ENCODE measurements at regions not wholly inside any gene's neighbourhood (a gene's known extent, or its start where the extent isn't known, plus 50 kb on each side); places are given as distances from the start of the nearest gene placed in this dataset.

DNA sequence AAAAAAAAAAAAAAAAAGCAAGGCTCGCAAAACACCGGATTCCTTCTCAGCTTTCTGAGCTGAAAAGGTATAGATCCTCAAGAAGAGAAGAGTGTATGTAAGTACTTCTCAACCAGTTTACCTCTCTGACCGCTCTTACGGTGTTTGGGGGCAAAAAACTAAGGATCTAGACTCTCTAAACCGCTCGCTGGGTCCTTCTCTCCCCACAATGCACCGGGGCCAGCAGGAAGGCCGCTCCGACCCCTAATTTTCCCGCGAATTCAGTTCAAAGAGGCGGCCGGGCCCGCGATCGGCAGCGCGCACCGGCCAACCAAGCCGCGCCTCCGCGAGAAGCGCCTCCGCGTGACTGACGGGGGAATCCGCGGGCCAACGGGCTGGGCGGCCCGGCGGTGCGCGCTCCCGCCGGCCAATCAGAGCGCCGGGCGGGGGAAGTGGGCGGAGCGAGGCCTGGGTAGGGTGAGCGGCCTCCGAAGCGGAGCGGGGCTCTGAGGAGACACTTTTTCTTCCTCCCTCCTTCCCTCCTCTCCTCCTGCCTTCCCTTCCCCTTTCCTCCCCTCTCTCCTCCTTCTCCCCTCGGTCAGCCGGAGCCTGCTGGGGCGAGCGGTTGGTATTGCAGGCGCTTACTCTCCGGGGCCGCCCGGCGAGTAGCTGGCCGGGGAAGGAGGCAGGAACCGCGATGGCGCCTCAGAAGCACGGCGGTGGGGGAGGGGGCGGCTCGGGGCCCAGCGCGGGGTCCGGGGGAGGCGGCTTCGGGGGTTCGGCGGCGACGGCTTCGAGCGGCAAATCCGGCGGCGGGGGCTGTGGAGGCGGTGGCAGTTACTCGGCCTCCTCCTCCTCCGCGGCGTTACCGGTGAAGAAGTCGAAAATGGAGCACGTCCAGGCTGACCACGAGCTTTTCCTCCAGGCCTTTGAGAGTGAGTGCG lies 93.0 kb downstream of the CRLF3 start (continued):
- TF ChIP-seq ZNF710 (CRISPR knock-in tag; IDR thresholded peaks at IDR 0.05; ENCODE audit: borderline replicate concordance): 0 out of 2 replicates have a peak, but pooled peaks have one; percentile 33
- 0 out of 2 replicates have a peak, but pooled peaks have one; percentile 42 for TF ChIP-seq ZNF430 (CRISPR knock-in tag; IDR thresholded peaks at IDR 0.05)
- 0 out of 2 replicates have a peak, but pooled peaks have one; percentile 48 for TF ChIP-seq CBX5 (CRISPR knock-in tag; IDR thresholded peaks at IDR 0.05; ENCODE audit: borderline replicate concordance)
- TF ChIP-seq YY1 (IDR thresholded peaks at IDR 0.05; ENCODE audit: insufficient read depth, insufficient replicate concordance, low read depth, low read length): peak; percentile 57
- TF ChIP-seq, protein P1, sequence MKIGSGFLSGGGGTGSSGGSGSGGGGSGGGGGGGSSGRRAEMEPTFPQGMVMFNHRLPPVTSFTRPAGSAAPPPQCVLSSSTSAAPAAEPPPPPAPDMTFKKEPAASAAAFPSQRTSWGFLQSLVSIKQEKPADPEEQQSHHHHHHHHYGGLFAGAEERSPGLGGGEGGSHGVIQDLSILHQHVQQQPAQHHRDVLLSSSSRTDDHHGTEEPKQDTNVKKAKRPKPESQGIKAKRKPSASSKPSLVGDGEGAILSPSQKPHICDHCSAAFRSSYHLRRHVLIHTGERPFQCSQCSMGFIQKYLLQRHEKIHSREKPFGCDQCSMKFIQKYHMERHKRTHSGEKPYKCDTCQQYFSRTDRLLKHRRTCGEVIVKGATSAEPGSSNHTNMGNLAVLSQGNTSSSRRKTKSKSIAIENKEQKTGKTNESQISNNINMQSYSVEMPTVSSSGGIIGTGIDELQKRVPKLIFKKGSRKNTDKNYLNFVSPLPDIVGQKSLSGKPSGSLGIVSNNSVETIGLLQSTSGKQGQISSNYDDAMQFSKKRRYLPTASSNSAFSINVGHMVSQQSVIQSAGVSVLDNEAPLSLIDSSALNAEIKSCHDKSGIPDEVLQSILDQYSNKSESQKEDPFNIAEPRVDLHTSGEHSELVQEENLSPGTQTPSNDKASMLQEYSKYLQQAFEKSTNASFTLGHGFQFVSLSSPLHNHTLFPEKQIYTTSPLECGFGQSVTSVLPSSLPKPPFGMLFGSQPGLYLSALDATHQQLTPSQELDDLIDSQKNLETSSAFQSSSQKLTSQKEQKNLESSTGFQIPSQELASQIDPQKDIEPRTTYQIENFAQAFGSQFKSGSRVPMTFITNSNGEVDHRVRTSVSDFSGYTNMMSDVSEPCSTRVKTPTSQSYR (CRISPR knock-in tag; IDR thresholded peaks at IDR 0.05; ENCODE audit: borderline replicate concordance): peak; percentile 85
- TF ChIP-seq ZNF230 (CRISPR knock-in tag; IDR thresholded peaks at IDR 0.05): 0 out of 2 replicates have a peak, but pooled peaks have one; percentile 27
- TF ChIP-seq ZNF772 (CRISPR knock-in tag; IDR thresholded peaks at IDR 0.05): 0 out of 2 replicates have a peak, but pooled peaks have one; percentile 56
- TF ChIP-seq, protein P2, sequence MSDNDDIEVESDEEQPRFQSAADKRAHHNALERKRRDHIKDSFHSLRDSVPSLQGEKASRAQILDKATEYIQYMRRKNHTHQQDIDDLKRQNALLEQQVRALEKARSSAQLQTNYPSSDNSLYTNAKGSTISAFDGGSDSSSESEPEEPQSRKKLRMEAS (IDR thresholded peaks at IDR 0.05): peak; percentile 20; the same call in 1 of the 2 replicates
- TF ChIP-seq ZNF563 (CRISPR knock-in tag; IDR thresholded peaks at IDR 0.05): 0 out of 2 replicates have a peak, but pooled peaks have one; percentile 40
- TF ChIP-seq ZGPAT (CRISPR knock-in tag; IDR thresholded peaks at IDR 0.05): peak; percentile 58; the same call in 1 of the 2 replicates
- peak; percentile 31; the same call in 1 of the 2 replicates for TF ChIP-seq RFXAP (CRISPR knock-in tag; IDR thresholded peaks at IDR 0.05; ENCODE audit: borderline replicate concordance)
- 0 out of 2 replicates have a peak, but pooled peaks have one; percentile 22 for TF ChIP-seq KMT2B (CRISPR knock-in tag; IDR thresholded peaks at IDR 0.05)
- 0 out of 2 replicates have a peak, but pooled peaks have one; percentile 26 for TF ChIP-seq ZNF501 (CRISPR knock-in tag; IDR thresholded peaks at IDR 0.05)
- peak; percentile 38; the same call in 1 of the 2 replicates for TF ChIP-seq KDM5B (CRISPR knock-in tag; IDR thresholded peaks at IDR 0.05; ENCODE audit: borderline replicate concordance)
- TF ChIP-seq ASH2L (IDR thresholded peaks at IDR 0.05; ENCODE audit: insufficient read length, low read depth, low read length): peak; percentile 77
- TF ChIP-seq ZNF788 (CRISPR knock-in tag; IDR thresholded peaks at IDR 0.05; ENCODE audit: borderline replicate concordance): peak; percentile 70; the same call in 1 of the 2 replicates
- 0 out of 2 replicates have a peak, but pooled peaks have one; percentile 48 for TF ChIP-seq ZNF274 (CRISPR knock-in tag; IDR thresholded peaks at IDR 0.05)
- TF ChIP-seq KDM2A (CRISPR knock-in tag; IDR thresholded peaks at IDR 0.05; ENCODE audit: borderline replicate concordance, low read depth): peak; percentile 82
- TF ChIP-seq DMAP1 (CRISPR knock-in tag; IDR thresholded peaks at IDR 0.05): peak; percentile 83
- TF ChIP-seq SAP130 (CRISPR knock-in tag; IDR thresholded peaks at IDR 0.05; ENCODE audit: low read depth): peak; percentile 67
